ENCODE measurements at regions not wholly inside any gene's neighbourhood (a gene's known extent, or its start where the extent isn't known, plus 50 kb on each side); places are given as distances from the start of the nearest gene placed in this dataset.
"Not testable (repeated sequence)": the region's sequence is repeated elsewhere in the genome, so short reads cannot be mapped to it uniquely, and the experiment has no call there.

DNA sequence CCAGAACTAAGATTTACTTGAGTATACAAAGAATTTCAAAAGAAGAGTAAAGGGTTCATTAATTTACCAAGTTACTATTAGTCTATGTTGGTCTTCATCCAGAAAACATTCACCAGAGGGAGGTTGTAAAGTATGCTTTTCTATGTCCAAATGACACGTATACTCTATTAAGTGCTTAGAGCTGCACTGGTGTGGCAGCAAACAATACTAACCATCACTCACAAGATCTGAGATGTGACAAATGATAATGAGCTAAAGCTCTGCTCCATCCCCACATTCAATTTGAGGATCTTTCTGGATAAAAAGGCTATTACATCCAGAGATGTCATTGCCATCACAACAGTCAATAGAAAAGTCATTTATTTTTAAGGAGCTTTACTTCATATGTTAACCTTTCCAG is 926.5 kb upstream of the KLHL29 start:
- ChIA-PET CTCF (no interaction called here), POLR2A (no interaction called here)
- Mint-ChIP-seq H3K27ac (no peak overlapping the region), H3K36me3 (no peaks in the 10 kb centered on the region), H3K4me1 (peaks cover 16% of the 10 kb centered on the region), H3K27me3 (ENCODE audit: low read depth) (no peaks in the 10 kb centered on the region), H3K9me3 (no peaks in the 10 kb centered on the region), H3K4me3 (no peak overlapping the region)
- ATAC-seq: no peak
- TF ChIP-seq, protein P1, sequence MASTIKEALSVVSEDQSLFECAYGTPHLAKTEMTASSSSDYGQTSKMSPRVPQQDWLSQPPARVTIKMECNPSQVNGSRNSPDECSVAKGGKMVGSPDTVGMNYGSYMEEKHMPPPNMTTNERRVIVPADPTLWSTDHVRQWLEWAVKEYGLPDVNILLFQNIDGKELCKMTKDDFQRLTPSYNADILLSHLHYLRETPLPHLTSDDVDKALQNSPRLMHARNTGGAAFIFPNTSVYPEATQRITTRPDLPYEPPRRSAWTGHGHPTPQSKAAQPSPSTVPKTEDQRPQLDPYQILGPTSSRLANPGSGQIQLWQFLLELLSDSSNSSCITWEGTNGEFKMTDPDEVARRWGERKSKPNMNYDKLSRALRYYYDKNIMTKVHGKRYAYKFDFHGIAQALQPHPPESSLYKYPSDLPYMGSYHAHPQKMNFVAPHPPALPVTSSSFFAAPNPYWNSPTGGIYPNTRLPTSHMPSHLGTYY (CRISPR knock-in tag; IDR thresholded peaks at IDR 0.05): no peak
- TF ChIP-seq, protein P2, sequence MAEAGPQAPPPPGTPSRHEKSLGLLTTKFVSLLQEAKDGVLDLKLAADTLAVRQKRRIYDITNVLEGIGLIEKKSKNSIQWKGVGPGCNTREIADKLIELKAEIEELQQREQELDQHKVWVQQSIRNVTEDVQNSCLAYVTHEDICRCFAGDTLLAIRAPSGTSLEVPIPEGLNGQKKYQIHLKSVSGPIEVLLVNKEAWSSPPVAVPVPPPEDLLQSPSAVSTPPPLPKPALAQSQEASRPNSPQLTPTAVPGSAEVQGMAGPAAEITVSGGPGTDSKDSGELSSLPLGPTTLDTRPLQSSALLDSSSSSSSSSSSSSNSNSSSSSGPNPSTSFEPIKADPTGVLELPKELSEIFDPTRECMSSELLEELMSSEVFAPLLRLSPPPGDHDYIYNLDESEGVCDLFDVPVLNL (CRISPR knock-in tag; IDR thresholded peaks at IDR 0.05; ENCODE audit: borderline replicate concordance, low read depth): no peak
- TF ChIP-seq ATF2 (CRISPR knock-in tag; IDR thresholded peaks at IDR 0.05; ENCODE audit: borderline replicate concordance, low read depth) (no peak), TEAD1 (CRISPR knock-in tag; IDR thresholded peaks at IDR 0.05) (no peak), NFYB (CRISPR knock-in tag; conservative IDR thresholded peaks at IDR 0.05; ENCODE audit: low read depth) (no peak), ZNF532 (CRISPR knock-in tag; IDR thresholded peaks at IDR 0.05; ENCODE audit: borderline replicate concordance) (no peak), ZNF219 (CRISPR knock-in tag; IDR thresholded peaks at IDR 0.05; ENCODE audit: borderline replicate concordance) (no peak), CREM (CRISPR knock-in tag; IDR thresholded peaks at IDR 0.05) (no peak), FOXP1 (CRISPR knock-in tag; IDR thresholded peaks at IDR 0.05; ENCODE audit: borderline replicate concordance) (no peak), SP1 (CRISPR knock-in tag; conservative IDR thresholded peaks at IDR 0.05) (no peak), EMX1 (CRISPR knock-in tag; IDR thresholded peaks at IDR 0.05) (no peak), ZMAT4 (CRISPR knock-in tag; IDR thresholded peaks at IDR 0.05) (no peak)
- TF ChIP-seq, protein P3, sequence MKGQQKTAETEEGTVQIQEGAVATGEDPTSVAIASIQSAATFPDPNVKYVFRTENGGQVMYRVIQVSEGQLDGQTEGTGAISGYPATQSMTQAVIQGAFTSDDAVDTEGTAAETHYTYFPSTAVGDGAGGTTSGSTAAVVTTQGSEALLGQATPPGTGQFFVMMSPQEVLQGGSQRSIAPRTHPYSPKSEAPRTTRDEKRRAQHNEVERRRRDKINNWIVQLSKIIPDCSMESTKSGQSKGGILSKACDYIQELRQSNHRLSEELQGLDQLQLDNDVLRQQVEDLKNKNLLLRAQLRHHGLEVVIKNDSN (CRISPR knock-in tag; IDR thresholded peaks at IDR 0.05): no peak
- DNase-seq (ENCODE audit: low spot score): no peak

DNA sequence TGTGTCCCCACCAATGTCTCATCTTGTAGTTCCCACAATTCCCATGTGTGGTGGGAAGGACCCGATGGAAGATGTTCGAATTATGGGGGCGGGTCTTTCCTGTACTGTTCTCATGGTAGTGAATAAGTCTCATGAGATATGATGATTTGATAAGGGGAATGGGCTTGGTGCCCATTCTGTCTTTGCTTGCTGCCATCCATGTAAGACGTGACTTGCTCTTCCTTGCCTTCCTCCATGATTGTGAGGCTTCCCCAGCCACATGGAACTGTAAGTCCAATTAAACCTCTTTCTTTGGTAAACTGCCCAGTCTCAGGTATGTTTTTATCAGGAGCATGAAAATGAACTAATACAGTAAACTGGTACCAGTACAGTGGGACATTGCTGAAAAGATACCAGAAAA is 909.9 kb upstream of the KLHL29 start:
- H3K27ac Mint-ChIP-seq; DNase-seq (ENCODE audit: low spot score); CTCF ChIA-PET; H3K4me3 Mint-ChIP-seq; H3K27me3 Mint-ChIP-seq (ENCODE audit: low read depth); H3K4me1 Mint-ChIP-seq; ATAC-seq: not testable (repeated sequence)
- H3K36me3 Mint-ChIP-seq: peaks cover 13% of the 10 kb centered on the region
- H3K9me3 Mint-ChIP-seq: peaks cover 32% of the 10 kb centered on the region
- POLR2A ChIA-PET: interaction anchor here (0.7 kb wide), 1 partner anchor 183 kb away, joined by 3 read pairs; no protein-coding TSS in a partner anchor

DNA sequence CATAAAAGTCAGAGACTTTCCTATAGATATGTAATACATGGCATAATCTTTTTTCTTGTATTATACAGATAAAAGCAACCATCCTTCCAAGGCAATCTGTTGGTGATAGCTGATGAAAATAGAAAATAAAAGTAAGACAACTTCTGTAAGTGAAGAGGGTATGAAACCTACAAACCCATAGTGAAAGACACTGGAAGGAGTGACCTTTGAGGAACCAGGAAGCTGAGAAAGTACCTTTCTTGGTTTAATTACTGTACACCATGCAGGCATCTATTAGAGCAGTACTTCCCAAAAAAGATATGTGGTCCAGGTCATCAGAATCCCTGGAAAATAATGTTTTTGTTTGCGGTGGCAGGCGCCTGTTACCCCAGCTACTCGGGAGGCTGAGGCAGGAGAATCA is 906.6 kb upstream of the KLHL29 start:
- CTCF ChIA-PET: no interaction called here
- Mint-ChIP-seq H3K36me3 (peaks cover 13% of the 10 kb centered on the region), H3K9me3 (peaks cover 35% of the 10 kb centered on the region), H3K27ac (no peak overlapping the region), H3K4me1 (0 out of 2 replicates have a peak, but pooled peaks cover 3% of the 10 kb centered on the region), H3K4me3 (no peak overlapping the region), H3K27me3 (ENCODE audit: low read depth) (no peaks in the 10 kb centered on the region; the same call in 1 of the 2 replicates)
- DNase-seq (ENCODE audit: low spot score) (no peak), ATAC-seq (no peak)
- POLR2A ChIA-PET: no interaction called here
- TF ChIP-seq ZNF232 (CRISPR knock-in tag; IDR thresholded peaks at IDR 0.05) (no peak), ZNF416 (CRISPR knock-in tag; IDR thresholded peaks at IDR 0.05) (no peak), JUN (CRISPR knock-in tag; IDR thresholded peaks at IDR 0.05) (no peak), CBFB (CRISPR knock-in tag; IDR thresholded peaks at IDR 0.05; ENCODE audit: low read depth) (no peak), ZNF138 (CRISPR knock-in tag; conservative IDR thresholded peaks at IDR 0.05) (no peak), ATF2 (CRISPR knock-in tag; IDR thresholded peaks at IDR 0.05; ENCODE audit: borderline replicate concordance, low read depth) (no peak)
- TF ChIP-seq, protein P4, sequence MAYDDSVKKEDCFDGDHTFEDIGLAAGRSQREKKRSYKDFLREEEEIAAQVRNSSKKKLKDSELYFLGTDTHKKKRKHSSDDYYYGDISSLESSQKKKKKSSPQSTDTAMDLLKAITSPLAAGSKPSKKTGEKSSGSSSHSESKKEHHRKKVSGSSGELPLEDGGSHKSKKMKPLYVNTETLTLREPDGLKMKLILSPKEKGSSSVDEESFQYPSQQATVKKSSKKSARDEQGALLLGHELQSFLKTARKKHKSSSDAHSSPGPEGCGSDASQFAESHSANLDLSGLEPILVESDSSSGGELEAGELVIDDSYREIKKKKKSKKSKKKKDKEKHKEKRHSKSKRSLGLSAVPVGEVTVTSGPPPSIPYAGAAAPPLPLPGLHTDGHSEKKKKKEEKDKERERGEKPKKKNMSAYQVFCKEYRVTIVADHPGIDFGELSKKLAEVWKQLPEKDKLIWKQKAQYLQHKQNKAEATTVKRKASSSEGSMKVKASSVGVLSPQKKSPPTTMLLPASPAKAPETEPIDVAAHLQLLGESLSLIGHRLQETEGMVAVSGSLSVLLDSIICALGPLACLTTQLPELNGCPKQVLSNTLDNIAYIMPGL (CRISPR knock-in tag; IDR thresholded peaks at IDR 0.05): no peak

All from WTC11 (cell line).